ENCODE measurements at regions not wholly inside any gene's neighbourhood (a gene's known extent, or its start where the extent isn't known, plus 50 kb on each side); places are given as distances from the start of the nearest gene placed in this dataset.

DNA sequence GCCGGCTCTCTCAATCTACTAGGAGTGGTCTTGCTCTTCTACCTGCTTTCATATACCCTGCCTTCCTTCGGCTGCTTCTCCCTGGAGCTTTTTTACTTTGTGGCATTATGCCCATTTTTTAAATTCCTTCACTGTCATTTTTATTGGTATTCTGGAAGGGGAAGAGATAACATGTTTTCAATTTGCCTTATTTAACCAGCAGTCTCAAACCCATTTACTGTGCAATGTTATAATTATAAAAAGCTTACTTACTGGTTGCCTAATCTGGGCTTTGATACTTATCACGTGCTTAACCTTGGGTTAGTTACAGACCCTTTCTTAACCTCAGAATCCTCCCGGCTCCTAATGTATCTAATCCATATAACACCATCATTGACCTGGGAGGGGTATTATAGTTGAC, 128.1 kb downstream of the SIPA1L2 start:
- H3K9me3 ChIP-seq (ENCODE audit: control insufficient read depth in 1 of 2, insufficient read depth in 1 of 2, low read length in 2 of 2) = no peaks in the 10 kb centered on the region
- TF ChIP-seq, protein P1, sequence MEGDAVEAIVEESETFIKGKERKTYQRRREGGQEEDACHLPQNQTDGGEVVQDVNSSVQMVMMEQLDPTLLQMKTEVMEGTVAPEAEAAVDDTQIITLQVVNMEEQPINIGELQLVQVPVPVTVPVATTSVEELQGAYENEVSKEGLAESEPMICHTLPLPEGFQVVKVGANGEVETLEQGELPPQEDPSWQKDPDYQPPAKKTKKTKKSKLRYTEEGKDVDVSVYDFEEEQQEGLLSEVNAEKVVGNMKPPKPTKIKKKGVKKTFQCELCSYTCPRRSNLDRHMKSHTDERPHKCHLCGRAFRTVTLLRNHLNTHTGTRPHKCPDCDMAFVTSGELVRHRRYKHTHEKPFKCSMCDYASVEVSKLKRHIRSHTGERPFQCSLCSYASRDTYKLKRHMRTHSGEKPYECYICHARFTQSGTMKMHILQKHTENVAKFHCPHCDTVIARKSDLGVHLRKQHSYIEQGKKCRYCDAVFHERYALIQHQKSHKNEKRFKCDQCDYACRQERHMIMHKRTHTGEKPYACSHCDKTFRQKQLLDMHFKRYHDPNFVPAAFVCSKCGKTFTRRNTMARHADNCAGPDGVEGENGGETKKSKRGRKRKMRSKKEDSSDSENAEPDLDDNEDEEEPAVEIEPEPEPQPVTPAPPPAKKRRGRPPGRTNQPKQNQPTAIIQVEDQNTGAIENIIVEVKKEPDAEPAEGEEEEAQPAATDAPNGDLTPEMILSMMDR (IDR thresholded peaks at IDR 0.05) = no peak
- H3K27ac Mint-ChIP-seq = no peak overlapping the region
- no peaks in the 10 kb centered on the region for H3K27me3 ChIP-seq (ENCODE audit: control insufficient read depth in 1 of 2, insufficient read depth in 2 of 2, low read length in 2 of 2)
- CTCF ChIA-PET = no interaction called here
- H3K4me3 ChIP-seq (ENCODE audit: low read length) = no peak overlapping the region
- no peak overlapping the region for H3K27ac ChIP-seq (ENCODE audit: low read depth in 1 of 2, low read length in 2 of 2)
- H3K4me3 Mint-ChIP-seq = no peak overlapping the region
- DNase-seq (no peak), ATAC-seq (ENCODE audit: poor library complexity) (no peak)
- intact Hi-C loops (cut with DNase I, micrococcal nuclease) = no loop called here
- no peaks in the 10 kb centered on the region for H3K36me3 ChIP-seq (ENCODE audit: insufficient read depth, low read length)
- no peaks in the 10 kb centered on the region for H3K9me3 Mint-ChIP-seq
- no peaks in the 10 kb centered on the region for H3K4me1 Mint-ChIP-seq (ENCODE audit: low read depth)
- POLR2A ChIA-PET = no interaction called here
- H3K4me1 ChIP-seq (ENCODE audit: insufficient read depth, low read length) = no peaks in the 10 kb centered on the region
- H3K27me3 Mint-ChIP-seq = no peaks in the 10 kb centered on the region
- H3K36me3 Mint-ChIP-seq (ENCODE audit: low read depth) = no peaks in the 10 kb centered on the region

DNA sequence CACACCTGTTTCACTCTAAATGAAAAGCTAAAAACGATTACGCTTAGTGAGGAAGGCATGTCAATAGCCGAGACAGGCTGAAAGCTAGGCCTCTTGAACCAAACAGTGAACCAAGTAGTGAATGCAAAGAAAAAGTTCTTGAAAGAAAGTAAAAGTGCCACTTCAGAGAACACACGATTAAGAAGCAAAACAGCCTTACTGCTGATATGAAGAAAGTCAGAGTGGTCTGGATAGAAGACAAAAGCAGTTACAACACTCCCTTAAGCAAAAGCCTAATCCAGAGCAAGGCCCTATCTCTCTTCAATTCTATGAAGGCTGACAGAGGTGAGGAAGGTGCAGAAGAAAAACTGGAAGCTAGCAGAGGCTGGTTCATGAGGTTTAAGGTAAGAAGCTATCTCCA, 130.7 kb downstream of the SIPA1L2 start:
- Mint-ChIP-seq H3K36me3 (ENCODE audit: low read depth) (no peaks in the 10 kb centered on the region), H3K27ac (no peak overlapping the region), H3K27me3 (no peaks in the 10 kb centered on the region), H3K9me3 (no peaks in the 10 kb centered on the region), H3K4me1 (ENCODE audit: low read depth) (no peaks in the 10 kb centered on the region), H3K4me3 (no peak overlapping the region)
- intact Hi-C loops (cut with DNase I, micrococcal nuclease) = no loop called here
- ChIA-PET CTCF (no interaction called here), POLR2A (no interaction called here)
- DNase-seq (no peak), ATAC-seq (ENCODE audit: poor library complexity) (no peak)
- Histone ChIP-seq H3K27ac (ENCODE audit: low read depth in 1 of 2, low read length in 2 of 2) (no peak overlapping the region), H3K4me3 (ENCODE audit: low read length) (no peak overlapping the region), H3K4me1 (ENCODE audit: insufficient read depth, low read length) (no peaks in the 10 kb centered on the region), H3K9me3 (ENCODE audit: control insufficient read depth in 1 of 2, insufficient read depth in 1 of 2, low read length in 2 of 2) (no peaks in the 10 kb centered on the region), H3K27me3 (ENCODE audit: control insufficient read depth in 1 of 2, insufficient read depth in 2 of 2, low read length in 2 of 2) (no peaks in the 10 kb centered on the region), H3K36me3 (ENCODE audit: insufficient read depth, low read length) (no peaks in the 10 kb centered on the region)
- TF ChIP-seq, protein P1 (IDR thresholded peaks at IDR 0.05) = no peak

DNA sequence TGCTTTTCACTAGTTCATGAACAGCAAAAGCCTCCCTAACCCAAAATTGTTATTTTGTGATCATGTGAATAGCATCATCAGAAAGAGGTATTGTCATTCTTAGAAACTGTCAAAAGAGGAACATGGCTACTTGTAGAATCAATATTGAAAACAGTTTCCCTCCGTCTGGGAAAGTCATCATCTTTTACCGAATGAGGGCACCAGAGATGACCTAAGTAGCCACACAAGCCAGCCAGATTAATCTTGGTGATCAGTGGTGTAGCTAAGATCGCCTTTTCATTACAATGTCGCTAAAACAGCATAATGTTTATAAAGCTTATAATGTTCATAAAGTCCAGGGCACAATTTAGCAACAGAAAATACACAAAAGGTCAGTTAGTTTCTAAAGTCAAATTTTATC, 136.1 kb downstream of the SIPA1L2 start:
- no peaks in the 10 kb centered on the region for H3K27me3 ChIP-seq (ENCODE audit: control insufficient read depth in 1 of 2, insufficient read depth in 2 of 2, low read length in 2 of 2)
- no peaks in the 10 kb centered on the region for H3K9me3 ChIP-seq (ENCODE audit: control insufficient read depth in 1 of 2, insufficient read depth in 1 of 2, low read length in 2 of 2)
- Mint-ChIP-seq H3K4me3 (no peak overlapping the region), H3K4me1 (ENCODE audit: low read depth) (no peaks in the 10 kb centered on the region), H3K27me3 (no peaks in the 10 kb centered on the region), H3K9me3 (no peaks in the 10 kb centered on the region), H3K27ac (no peak overlapping the region), H3K36me3 (ENCODE audit: low read depth) (no peaks in the 10 kb centered on the region)
- H3K36me3 ChIP-seq (ENCODE audit: insufficient read depth, low read length) = peaks cover 2% of the 10 kb centered on the region
- ATAC-seq (ENCODE audit: poor library complexity) (no peak), DNase-seq (no peak)
- ChIA-PET POLR2A (no interaction called here), CTCF (no interaction called here)
- H3K27ac ChIP-seq (ENCODE audit: low read depth in 1 of 2, low read length in 2 of 2) = no peak overlapping the region
- TF ChIP-seq, protein P1 (IDR thresholded peaks at IDR 0.05) = no peak
- H3K4me1 ChIP-seq (ENCODE audit: insufficient read depth, low read length) = no peaks in the 10 kb centered on the region
- no peak overlapping the region for H3K4me3 ChIP-seq (ENCODE audit: low read length)
- intact Hi-C loops (cut with DNase I, micrococcal nuclease) = no loop called here
